SK-MEL-5 (cell line): ENCODE measurements at regions not wholly inside any gene's neighbourhood (a gene's known extent, or its start where the extent isn't known, plus 50 kb on each side); places are given as distances from the start of the nearest gene placed in this dataset.

Source experiments
- DNase-seq: peaks from one replicate; pipeline ENCODE4 v3.0.0-alpha.2; 2016; ENCODE audit warnings: low read depth, low spot score
- in situ Hi-C: cut with HindIII; loops from 2 replicates; pipeline ENCODE4 v1.10.0; 2016; ENCODE audit warnings: low sequenced_read_pairs, high pct_unique_total_duplicates, low pct_unique_long_range_greater_than_20kb

- in situ Hi-C loops, result no loop called here
Measured at GRCh38 chr7:115475206-115475605, 553.3 kb downstream of the MDFIC start.

GRCh38 chr7:115474137-115474536 lies 552.2 kb downstream of the MDFIC start:
- in situ Hi-C loops, result no loop called here
- DNase-seq, result no peak

More at GRCh38 chr7:115475206-115475605, 553.3 kb downstream of the MDFIC start:
- no peak for DNase-seq

GRCh38 chr7:115471891-115472290 lies 550.0 kb downstream of the MDFIC start:
- in situ Hi-C loops, result no loop called here
- DNase-seq, result no peak

DNA sequence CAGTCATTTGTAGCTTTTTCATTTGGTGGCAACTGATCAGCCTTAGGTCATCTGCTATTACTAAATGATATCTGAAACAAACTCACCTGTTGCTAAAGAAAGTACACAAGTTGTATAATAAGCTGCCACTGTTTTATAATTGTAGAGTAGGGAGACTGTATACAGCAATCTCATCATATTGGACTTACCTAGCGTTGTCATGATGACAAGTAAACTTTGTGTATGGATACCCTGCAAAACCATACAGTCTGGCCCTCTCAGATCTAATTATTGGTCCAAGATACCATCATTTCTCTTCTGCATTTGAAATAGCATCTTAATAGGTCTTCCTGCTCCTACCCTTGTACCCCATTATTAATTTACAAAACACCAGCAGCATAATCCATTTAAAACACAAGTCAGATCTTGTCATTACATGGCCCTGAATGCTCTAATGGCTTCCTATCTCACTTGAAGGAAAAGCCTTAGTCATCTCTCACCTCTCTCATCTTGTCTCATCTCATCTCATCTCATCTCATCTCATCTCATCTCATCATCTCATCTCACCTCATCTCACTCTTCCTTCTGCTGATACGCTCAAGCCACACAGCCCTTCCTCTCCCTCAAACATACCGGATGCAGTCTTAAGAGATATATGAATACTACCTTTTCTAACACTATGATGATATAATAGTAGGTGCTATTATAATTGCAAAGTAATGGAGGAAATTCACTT lies 540.6 kb downstream of the MDFIC start:
- no peak for DNase-seq
- in situ Hi-C loops, result no loop called here

DNA sequence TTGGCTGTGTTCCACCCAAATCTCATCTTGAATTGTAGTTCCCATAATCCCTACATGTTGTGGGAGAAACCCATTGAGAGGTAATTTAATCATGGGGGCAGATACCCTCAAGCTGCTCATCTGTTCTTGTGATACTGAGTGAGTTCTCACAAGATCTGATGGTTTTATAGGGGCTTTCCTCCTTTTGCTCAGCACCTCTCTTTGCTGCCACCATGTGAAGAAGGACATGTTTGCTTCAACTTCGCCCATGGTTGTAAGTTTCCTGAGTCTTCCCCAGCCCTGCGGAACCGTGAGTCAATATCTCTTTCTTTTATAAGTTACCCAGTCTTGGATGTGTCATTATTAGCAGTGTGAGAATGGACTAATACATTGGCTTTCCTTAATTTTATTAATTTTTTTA lies 527.8 kb downstream of the MDFIC start:
- in situ Hi-C loops, result no loop called here
- DNase-seq, result no peak

- DNase-seq, result no peak
- in situ Hi-C loops, result no loop called here
Measured at GRCh38 chr7:115447495-115447894, 525.6 kb downstream of the MDFIC start.

DNA sequence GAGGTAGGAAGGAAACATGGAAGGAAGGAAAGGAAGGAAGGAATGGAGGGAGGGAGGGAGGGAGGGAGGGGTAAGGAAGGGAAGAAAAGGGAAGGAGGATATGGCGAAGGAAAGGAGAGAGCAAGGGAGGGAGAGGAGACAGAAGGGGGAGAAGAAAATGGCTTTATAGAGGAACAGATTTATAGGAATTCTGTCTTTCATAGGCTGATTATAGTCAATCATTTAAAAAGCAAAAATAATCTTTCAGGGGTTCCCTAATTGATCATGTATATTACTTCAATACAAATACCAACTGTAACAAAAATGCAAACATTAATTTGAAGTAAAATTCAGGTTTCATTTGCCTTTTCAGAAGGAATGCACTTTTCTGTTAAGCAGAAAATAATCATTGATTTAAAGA lies 519.1 kb downstream of the MDFIC start:
- DNase-seq, result no peak
- in situ Hi-C loops, result no loop called here

DNA sequence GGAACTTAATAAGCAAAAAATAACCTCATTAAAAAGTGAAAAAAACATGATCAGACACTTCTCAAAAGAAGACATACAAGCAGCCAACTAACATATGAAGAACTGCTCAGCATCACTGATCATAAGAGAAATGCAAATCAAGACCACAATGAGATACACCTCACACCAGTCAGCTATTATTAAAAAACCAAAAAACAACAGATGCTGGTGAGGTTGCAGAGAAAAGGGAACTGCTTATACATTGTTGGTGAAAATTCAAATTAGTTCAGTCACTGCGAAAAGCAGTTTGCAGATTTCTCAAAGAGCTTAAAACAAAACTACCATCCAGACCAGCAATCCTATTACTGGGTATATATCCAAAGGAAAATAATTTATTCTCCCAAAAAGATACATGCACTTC lies 513.3 kb downstream of the MDFIC start:
- in situ Hi-C loops, result no loop called here
- no peak for DNase-seq

DNA sequence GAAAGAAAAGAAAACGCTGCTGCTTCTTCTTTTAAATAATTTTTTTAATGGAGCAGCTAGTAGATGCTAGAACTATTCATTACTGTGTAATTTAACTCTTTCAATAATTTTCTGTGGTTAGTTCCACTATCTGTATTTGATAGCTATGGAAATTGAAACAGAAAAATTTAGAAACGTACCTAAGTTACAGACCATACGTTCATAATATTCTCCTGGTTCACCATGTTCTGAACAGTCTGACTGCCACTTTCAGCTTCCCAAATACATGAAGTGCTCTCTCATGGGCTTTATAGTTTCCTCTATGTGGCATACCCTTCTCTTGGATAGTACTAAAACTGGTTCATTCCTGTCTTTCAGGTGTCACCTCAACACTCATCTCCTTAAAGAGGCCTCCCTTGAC lies 508.0 kb downstream of the MDFIC start:
- no peak for DNase-seq
- in situ Hi-C loops, result no loop called here

DNA sequence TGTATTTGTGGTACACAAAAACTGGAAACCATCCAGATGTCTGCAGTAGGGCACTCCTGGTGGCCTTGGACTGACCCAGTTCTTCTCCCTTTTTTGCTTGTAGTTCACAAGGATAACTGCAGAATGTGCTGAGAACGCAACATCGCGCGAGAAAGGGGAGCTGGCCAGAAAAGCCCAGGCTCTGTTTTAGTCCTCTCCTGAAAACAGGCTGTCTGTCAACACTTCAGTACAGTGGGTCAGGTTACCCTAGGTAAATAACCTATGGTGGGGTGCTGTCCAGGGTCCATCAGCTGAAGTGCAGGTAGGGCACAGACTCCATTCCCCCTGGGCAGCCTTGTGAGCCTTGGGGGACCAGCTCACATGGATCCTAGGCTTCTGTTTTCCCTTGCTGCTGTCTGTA lies 495.8 kb downstream of the MDFIC start:
- no peak for DNase-seq
- in situ Hi-C loops, result no loop called here

DNA sequence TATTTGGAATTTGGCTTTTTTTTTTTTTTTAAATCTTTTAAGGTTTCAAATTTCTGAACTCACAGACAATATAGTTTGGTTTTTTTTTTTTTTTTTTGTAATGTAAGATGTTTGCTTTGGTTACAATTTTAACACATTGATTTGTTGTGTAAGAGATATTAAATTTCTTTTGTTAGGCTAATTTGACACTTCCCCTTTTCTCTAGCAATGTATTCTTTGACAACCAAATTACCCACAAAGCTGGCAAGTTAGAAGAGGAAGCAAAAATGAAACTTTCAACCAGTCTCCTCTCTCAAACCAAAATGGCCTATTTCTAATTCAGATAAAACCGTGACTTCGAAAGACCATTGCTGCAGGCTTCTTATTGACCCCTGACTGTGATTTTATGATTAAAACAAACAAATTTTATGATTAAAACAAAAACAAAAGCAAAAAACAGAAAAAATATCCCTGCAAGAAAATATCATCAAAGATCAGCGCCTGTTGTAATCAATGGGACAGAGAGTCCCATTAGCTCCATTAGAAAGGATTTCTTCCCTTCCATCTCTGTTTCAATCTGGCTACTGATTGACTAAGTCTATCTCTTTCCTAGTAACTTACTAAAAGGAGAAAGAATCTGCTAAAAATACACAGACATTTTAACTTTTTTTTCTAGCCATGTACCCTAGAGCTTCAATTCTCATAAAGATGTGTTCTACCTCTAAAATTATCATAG lies 489.2 kb downstream of the MDFIC start:
- DNase-seq, result no peak
- in situ Hi-C loops, result no loop called here

- in situ Hi-C loops, result no loop called here
- DNase-seq, result no peak
Measured at GRCh38 chr7:115410434-115410820, 488.5 kb downstream of the MDFIC start.

DNA sequence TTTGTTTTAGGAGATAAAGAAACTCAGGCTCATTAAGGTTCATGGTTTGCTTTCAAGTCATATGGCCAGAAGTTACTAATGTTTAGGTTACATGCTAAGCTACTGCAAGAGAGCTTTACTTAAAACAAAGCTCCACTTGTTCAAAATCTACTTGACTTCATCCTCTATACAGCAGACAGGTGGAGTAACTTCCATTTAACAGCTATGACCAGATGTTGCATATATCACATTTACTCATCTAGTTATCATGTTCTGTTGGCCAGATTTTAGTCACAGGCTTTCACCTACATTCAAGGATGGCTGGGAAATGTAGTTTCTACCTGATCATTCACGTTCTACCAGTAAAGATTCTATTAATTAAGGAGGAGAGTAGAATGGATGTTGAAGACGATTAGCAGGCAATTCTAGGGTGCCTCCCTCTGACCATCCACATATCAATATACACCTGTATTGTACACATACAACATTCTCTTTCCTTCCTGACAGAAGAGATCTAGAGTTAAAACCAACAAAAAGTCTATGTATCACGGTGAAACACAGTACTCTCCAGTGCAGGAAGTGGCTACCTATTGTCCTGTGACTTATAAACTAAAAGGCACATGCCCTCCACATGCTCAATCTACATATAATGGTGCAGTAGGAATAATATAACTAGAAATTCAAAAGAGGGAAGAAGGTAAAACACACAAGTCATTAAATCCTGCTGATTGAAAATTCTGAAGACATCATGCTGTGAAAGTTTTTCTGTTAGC lies 488.0 kb downstream of the MDFIC start:
- in situ Hi-C loops, result no loop called here
- no peak for DNase-seq

DNA sequence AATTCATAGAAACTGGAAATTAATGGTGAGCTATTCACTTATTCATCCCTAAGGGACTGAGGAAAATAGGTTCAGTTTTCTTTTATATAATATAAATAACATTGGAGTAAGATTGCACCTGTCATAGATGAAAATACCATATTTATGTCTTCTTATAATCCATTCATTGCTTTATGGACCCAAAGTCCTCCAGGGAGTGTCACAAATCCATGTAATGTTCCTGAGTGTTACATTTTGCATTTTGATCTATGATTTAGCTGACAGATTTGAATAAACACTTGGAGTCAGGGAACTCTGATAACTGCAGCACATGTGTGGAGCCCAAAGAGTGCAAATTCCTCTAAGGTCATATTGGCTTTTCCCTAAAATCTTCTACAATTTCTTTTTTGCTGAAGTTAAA lies 484.3 kb downstream of the MDFIC start:
- DNase-seq, result no peak
- in situ Hi-C loops, result no loop called here

- in situ Hi-C loops, result no loop called here
Measured at GRCh38 chr7:115387137-115387536, 465.2 kb downstream of the MDFIC start.

GRCh38 chr7:115379321-115379720 lies 457.4 kb downstream of the MDFIC start:
- in situ Hi-C loops, result no loop called here
- no peak for DNase-seq

More at GRCh38 chr7:115387137-115387536, 465.2 kb downstream of the MDFIC start:
- DNase-seq, result peak; percentile 8

- peak; percentile 71 for DNase-seq
- in situ Hi-C loops, result no loop called here
Measured at GRCh38 chr7:115368998-115369397, 447.1 kb downstream of the MDFIC start.

- no peak for DNase-seq
- in situ Hi-C loops, result no loop called here
Measured at GRCh38 chr7:115363916-115364315, 442.0 kb downstream of the MDFIC start.

DNA sequence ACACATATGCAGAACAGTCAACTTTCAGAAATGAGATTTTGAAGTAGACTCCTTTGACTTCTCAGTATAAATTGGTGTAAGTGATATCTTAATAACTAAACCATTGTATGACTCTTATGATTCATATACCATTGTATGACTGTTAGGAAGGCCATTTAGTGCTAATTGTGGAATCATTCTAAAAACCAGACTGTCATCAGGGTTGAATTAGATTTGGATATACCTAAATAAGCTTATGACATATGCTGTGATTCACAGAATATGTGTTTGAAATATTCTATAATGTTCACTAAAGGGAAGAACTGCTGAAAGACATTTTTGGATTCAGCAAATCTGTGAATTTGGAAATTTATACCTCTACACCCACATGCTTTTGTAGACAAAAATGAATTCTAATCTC lies 438.1 kb downstream of the MDFIC start:
- no peak for DNase-seq
- in situ Hi-C loops, result no loop called here
